Pancreas (tissue), 10 donors: ENCODE measurements at regions not wholly inside any gene's neighbourhood (a gene's known extent, or its start where the extent isn't known, plus 50 kb on each side); places are given as distances from the start of the nearest gene placed in this dataset.

Source experiments
- ATAC-seq, 4 donors: fragments of 200-7000 bp; cut with Tn5 transposase; one replicate each; pipeline versions ENCODE4 v1.8.0 to v1.9.1; 2020; ENCODE audit warnings: mild to moderate bottlenecking in 4 of 4, moderate library complexity in 4 of 4
- DNase-seq, 6 donors: peaks; one replicate each; pipeline ENCODE4 v3.0.0-alpha.2; 2020
- FAIRE-seq: peaks from 2 replicates; lab custom pipeline; 2012; peaks lifted over from hg19 to GRCh38; lab: Jason Lieb, UNC
- H3K27ac ChIP-seq, 4 donors: fragments of 200-600 bp; sonication (generic); 1 replicate in 3 of 4; 2 replicates in 1 of 4; pipeline versions ENCODE4 v1.5.0 to v1.8.0; 2020
- H3K27me3 ChIP-seq, 4 donors: fragments of 200-600 bp; one replicate each; pipeline ENCODE4 v1.8.0; 2021
- H3K36me3 ChIP-seq, 3 donors: fragments of 200-600 bp; sonication (generic) in 1 of 3; one replicate each; pipeline versions ENCODE4 v1.5.0 to v1.8.0; 2020 to 2021
- H3K4me1 ChIP-seq, 3 donors: fragments of 200-600 bp; one replicate each; pipeline ENCODE4 v1.8.0; 2021
- H3K4me3 ChIP-seq, 4 donors: fragments of 200-600 bp; sonication (generic) in 2 of 4; one replicate each; pipeline versions ENCODE4 v1.5.0 to v1.8.0; 2020 to 2021
- H3K9me3 ChIP-seq, 4 donors: fragments of 200-600 bp; one replicate each; pipeline ENCODE4 v1.8.0; 2021
- CTCF ChIP-seq, 4 donors: fragments of 200-600 bp; sonication (generic) in 3 of 4; IDR thresholded peaks; one replicate each; pipeline versions ENCODE4 v1.5.0 to v1.8.0; 2021; ENCODE audit warnings: antibody characterized with exemption in 4 of 4
- WGBS, 2 donors: extraction: QIAGEN DNeasy Blood & Tissue Kit; methylation state at CpG; one replicate each; pipeline ENCODE4 v1.1.7; 2013; 5-methylcytosine and 5-hydroxymethylcytosine counted together
- intact Hi-C, 3 donors: fragments of 100-400 bp; cut with DNase I; formaldehyde crosslinking; loops; one replicate each; pipeline versions ENCODE4 v1.11.1 to v1.14.2; 2022
- donor health status: healthy with polysubstance abuse.
- donor health status: DM: no; HTN: no; CAD: no; lungs with moderate emphysema.
- donor health status: DM: no; HTN: no; CAD: no.
- donor health status: control.
- donor health status: control.
- donor health status: Bipolar disorder and iron deficiency.
- donor health status: DM: yes; HTN: yes; CAD: no.
- donor health status: DM: no; HTN: no; CAD: no.
- donor health status: DM: no; HTN: no; CAD: no.
- donor health status: DM: yes; HTN: yes; CAD: no.

DNA sequence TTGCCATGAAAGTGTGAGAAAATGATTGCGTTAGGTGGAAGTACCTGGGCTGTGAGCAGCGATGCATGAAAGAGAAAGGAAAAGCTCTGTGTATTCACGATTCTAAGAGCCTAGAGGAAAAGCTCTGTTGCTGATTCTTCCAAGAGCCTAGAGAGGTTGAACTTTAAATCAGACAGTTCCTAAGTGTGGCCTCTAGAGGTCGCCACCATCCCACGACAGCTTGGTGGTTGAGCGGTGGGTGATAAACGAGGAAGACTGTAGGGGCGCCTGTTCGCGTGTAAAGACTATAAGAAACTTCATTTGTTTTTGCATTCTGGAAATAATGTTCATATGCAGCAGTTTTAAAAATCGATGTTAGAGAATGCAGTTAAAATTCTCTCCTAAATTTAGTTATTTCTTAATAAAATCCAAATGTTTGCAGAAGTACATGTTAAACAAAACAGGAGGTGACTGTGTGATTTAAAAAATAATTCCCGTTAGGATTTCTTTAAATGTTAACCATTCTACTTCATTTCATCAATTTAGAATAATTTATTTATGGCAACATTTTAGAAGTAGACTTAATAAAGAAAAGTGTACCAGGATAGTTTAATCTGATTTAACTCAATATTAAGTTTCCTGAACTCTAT is 107.7 kb downstream of the TENT4A start:
- FAIRE-seq (no peak), ATAC-seq (peak in 3 of 4 donors; percentile 50 to 83 (median 75)), DNase-seq (peak in 1 of 6 donors; percentile 35)
- no peak overlapping the region for H3K4me3 ChIP-seq
- WGBS, 2 donors = 23 to 30% methylated on average over 12 of the region's 12 CpGs
- no peaks in the 10 kb centered on the region for H3K4me1 ChIP-seq
- H3K27me3 ChIP-seq = peaks cover 0 to 3% (median 0%) of the 10 kb centered on the region in 4 donors
- H3K9me3 ChIP-seq = peaks cover 0 to 6% (median 0%) of the 10 kb centered on the region in 4 donors
- intact Hi-C loops = no loop called here
- H3K27ac ChIP-seq = no peak overlapping the region
- TF ChIP-seq CTCF (IDR thresholded peaks at IDR 0.05) = peak in 3 of 4 donors; percentile 31 to 53 (median 32)
- no peaks in the 10 kb centered on the region for H3K36me3 ChIP-seq

DNA sequence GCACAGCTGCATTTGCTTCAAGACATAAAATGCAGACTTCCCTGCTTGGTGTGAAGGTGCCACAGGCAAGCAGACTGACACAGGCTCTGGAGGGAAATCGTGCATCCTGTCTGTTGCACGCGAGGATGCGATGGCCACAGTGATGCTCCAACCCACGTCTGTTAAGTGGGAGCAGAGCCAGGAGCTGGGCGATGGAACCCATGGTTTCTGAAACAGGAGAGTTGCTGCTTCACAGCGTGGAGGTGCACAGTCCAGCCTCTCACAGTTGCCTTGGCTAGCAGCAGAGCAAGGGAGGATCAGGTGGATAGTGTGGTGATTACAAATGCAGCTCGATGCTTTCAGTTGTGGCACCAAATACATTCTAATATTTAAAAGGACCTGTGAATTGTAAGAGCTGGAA is 108.8 kb downstream of the TENT4A start:
- FAIRE-seq (no peak), DNase-seq (no peak), ATAC-seq (no peak)
- peaks cover 0 to 6% (median 0%) of the 10 kb centered on the region in 4 donors for H3K9me3 ChIP-seq
- peaks cover 0 to 3% (median 0%) of the 10 kb centered on the region in 4 donors for H3K27me3 ChIP-seq
- H3K4me1 ChIP-seq = no peaks in the 10 kb centered on the region
- no peak for TF ChIP-seq CTCF (IDR thresholded peaks at IDR 0.05)
- intact Hi-C loops = no loop called here
- no peak overlapping the region for H3K27ac ChIP-seq
- H3K36me3 ChIP-seq = no peaks in the 10 kb centered on the region
- WGBS, 2 donors = 87 to 93% methylated on average over 8 of the region's 8 CpGs
- no peak overlapping the region for H3K4me3 ChIP-seq

DNA sequence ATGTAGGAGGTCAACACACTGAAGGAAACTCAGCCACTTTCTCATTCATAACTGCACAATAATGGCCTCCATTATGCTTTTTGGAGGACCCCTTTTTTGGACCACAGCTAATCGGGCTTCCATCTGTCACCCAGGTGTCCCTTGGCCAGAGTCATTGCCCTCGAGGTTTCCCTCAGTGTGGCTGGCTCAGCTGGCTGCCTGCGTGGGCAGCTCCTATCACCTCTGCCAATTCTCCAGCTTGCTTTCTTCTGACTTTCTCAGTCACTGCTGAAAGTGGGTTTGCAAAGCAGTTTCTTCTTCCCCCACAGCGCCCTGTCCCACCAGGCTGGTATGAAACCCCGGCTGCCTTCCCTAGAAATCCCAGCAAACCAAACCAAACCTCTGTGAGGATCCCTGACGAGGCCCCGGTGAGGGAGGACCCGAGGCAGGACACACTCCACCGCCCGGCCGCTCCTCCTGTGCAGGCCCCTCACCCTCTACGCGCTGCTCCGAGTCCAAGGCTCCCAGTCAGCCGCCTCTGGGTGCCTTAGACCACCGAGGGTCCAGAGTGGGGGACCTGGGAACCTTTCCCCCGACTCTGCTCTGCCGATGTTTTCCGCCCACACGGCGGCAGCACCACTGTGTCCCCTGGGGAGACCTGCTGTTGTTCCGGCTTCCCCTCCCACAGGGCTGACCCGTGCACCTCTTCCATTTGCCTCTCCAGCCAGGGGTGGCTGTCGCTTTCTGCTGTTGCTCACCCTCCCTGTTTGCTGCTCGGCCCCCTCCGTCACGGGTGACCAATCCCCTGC is 109.5 kb downstream of the TENT4A start:
- no peak for ATAC-seq
- peaks cover 0 to 6% (median 0%) of the 10 kb centered on the region in 4 donors for H3K9me3 ChIP-seq
- DNase-seq = no peak
- TF ChIP-seq CTCF (IDR thresholded peaks at IDR 0.05) = no peak
- peaks cover 0 to 3% (median 0%) of the 10 kb centered on the region in 4 donors for H3K27me3 ChIP-seq
- FAIRE-seq = no peak
- no peaks in the 10 kb centered on the region for H3K4me1 ChIP-seq
- intact Hi-C loops = no loop called here
- WGBS, 2 donors = 69 to 78% methylated on average over 27 of the region's 27 CpGs
- H3K27ac ChIP-seq = no peak overlapping the region
- no peaks in the 10 kb centered on the region for H3K36me3 ChIP-seq
- no peak overlapping the region for H3K4me3 ChIP-seq

DNA sequence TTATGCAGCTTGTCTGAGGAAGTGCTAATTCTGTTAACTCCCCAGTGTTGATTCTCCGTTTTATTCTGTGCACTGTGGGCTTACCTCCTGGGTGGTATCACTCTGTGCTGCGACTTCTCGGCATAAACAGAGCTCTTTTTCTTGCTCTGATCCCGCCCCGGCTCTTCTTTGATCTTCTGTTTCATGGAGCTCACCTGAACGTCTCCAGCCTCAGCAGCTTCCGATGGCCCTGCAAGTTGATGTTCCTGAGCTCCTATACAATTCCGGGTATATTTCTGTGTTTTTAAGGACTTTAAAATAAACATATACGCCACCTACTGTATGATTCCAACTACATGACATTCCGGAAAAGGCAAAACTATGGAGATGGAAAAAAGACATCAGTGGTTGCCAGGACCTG is 110.8 kb downstream of the TENT4A start:
- 79 to 84% methylated on average over 10 of the region's 10 CpGs for WGBS, 2 donors

More for the DNA sequence above, 110.8 kb downstream of the TENT4A start:
- H3K9me3 ChIP-seq = peaks cover 0 to 6% (median 0%) of the 10 kb centered on the region in 4 donors
- DNase-seq (no peak), ATAC-seq (no peak), FAIRE-seq (no peak)
- no peak for TF ChIP-seq CTCF (IDR thresholded peaks at IDR 0.05)
- H3K4me1 ChIP-seq = no peaks in the 10 kb centered on the region
- no peak overlapping the region for H3K27ac ChIP-seq
- H3K36me3 ChIP-seq = no peaks in the 10 kb centered on the region
- intact Hi-C loops = no loop called here
- H3K4me3 ChIP-seq = no peak overlapping the region
- peaks cover 0 to 3% (median 0%) of the 10 kb centered on the region in 4 donors for H3K27me3 ChIP-seq
